ENCODE measurements at regions not wholly inside any gene's neighbourhood (a gene's known extent, or its start where the extent isn't known, plus 50 kb on each side); places are given as distances from the start of the nearest gene placed in this dataset.

- TF ChIP-seq EZH2 (IDR thresholded peaks at IDR 0.05; ENCODE audit: borderline replicate concordance, low read depth, low read length, severe bottlenecking) (no peak), CTCF (IDR thresholded peaks at IDR 0.05; ENCODE audit: borderline replicate concordance, extremely low read depth, low read length, poor library complexity, severe bottlenecking) (no peak)
- Histone ChIP-seq H3K27ac (ENCODE audit: low read length) (no peak overlapping the region), H3K79me2 (ENCODE audit: insufficient read depth, low read length) (no peaks in the 10 kb centered on the region), H4K20me1 (ENCODE audit: insufficient read depth, low read length) (no peaks in the 10 kb centered on the region), H3K4me3 (ENCODE audit: low read depth in 1 of 2, low read length in 2 of 2) (no peak overlapping the region), H3K9ac (ENCODE audit: low read depth, low read length) (no peak overlapping the region), H3K27me3 (ENCODE audit: insufficient read depth, low read length, poor library complexity) (no peaks in the 10 kb centered on the region), H2AFZ (ENCODE audit: low read depth, low read length) (no peak overlapping the region), H3K36me3 (ENCODE audit: insufficient read depth, low read length) (no peaks in the 10 kb centered on the region), H3K4me1 (ENCODE audit: insufficient read depth, low read length) (no peaks in the 10 kb centered on the region), H3K9me3 (ENCODE audit: insufficient read depth, low read length, severe bottlenecking) (no peaks in the 10 kb centered on the region), H3K4me2 (ENCODE audit: insufficient read depth, low read length) (no peak overlapping the region)
- DNase-seq (no peak), ATAC-seq (ENCODE audit: insufficient read depth, low read depth) (no peak)
These were observed 238.4 kb upstream of the CXCR4 start for GRCh38 chr2:136356125-136357006.

GRCh38 chr2:136351684-136352083 is 233.7 kb upstream of the CXCR4 start:
- TF ChIP-seq CTCF (IDR thresholded peaks at IDR 0.05; ENCODE audit: borderline replicate concordance, extremely low read depth, low read length, poor library complexity, severe bottlenecking) (no peak), EZH2 (IDR thresholded peaks at IDR 0.05; ENCODE audit: borderline replicate concordance, low read depth, low read length, severe bottlenecking) (no peak)
- Histone ChIP-seq H2AFZ (ENCODE audit: low read depth, low read length) (no peak overlapping the region), H3K9ac (ENCODE audit: low read depth, low read length) (no peak overlapping the region), H3K79me2 (ENCODE audit: insufficient read depth, low read length) (no peaks in the 10 kb centered on the region), H3K9me3 (ENCODE audit: insufficient read depth, low read length, severe bottlenecking) (peaks cover 6% of the 10 kb centered on the region), H3K4me2 (ENCODE audit: insufficient read depth, low read length) (no peak overlapping the region), H3K4me3 (ENCODE audit: low read depth in 1 of 2, low read length in 2 of 2) (no peak overlapping the region), H3K36me3 (ENCODE audit: insufficient read depth, low read length) (no peaks in the 10 kb centered on the region), H4K20me1 (ENCODE audit: insufficient read depth, low read length) (no peaks in the 10 kb centered on the region), H3K4me1 (ENCODE audit: insufficient read depth, low read length) (no peaks in the 10 kb centered on the region), H3K27ac (ENCODE audit: low read length) (no peak overlapping the region), H3K27me3 (ENCODE audit: insufficient read depth, low read length, poor library complexity) (no peaks in the 10 kb centered on the region)
- DNase-seq (no peak), ATAC-seq (ENCODE audit: insufficient read depth, low read depth) (no peak)

- Histone ChIP-seq H3K27me3 (ENCODE audit: insufficient read depth, low read length, poor library complexity) (no peaks in the 10 kb centered on the region), H3K4me3 (ENCODE audit: low read depth in 1 of 2, low read length in 2 of 2) (no peak overlapping the region), H3K9me3 (ENCODE audit: insufficient read depth, low read length, severe bottlenecking) (peaks cover 6% of the 10 kb centered on the region), H4K20me1 (ENCODE audit: insufficient read depth, low read length) (no peaks in the 10 kb centered on the region), H3K27ac (ENCODE audit: low read length) (no peak overlapping the region), H3K9ac (ENCODE audit: low read depth, low read length) (no peak overlapping the region), H3K36me3 (ENCODE audit: insufficient read depth, low read length) (no peaks in the 10 kb centered on the region), H2AFZ (ENCODE audit: low read depth, low read length) (no peak overlapping the region), H3K79me2 (ENCODE audit: insufficient read depth, low read length) (no peaks in the 10 kb centered on the region), H3K4me1 (ENCODE audit: insufficient read depth, low read length) (no peaks in the 10 kb centered on the region), H3K4me2 (ENCODE audit: insufficient read depth, low read length) (no peak overlapping the region)
- TF ChIP-seq CTCF (IDR thresholded peaks at IDR 0.05; ENCODE audit: borderline replicate concordance, extremely low read depth, low read length, poor library complexity, severe bottlenecking) = no peak
- TF ChIP-seq EZH2 (IDR thresholded peaks at IDR 0.05; ENCODE audit: borderline replicate concordance, low read depth, low read length, severe bottlenecking) = no peak
- no peak for ATAC-seq (ENCODE audit: insufficient read depth, low read depth)
- no peak for DNase-seq
These were observed 230.0 kb upstream of the CXCR4 start for GRCh38 chr2:136347981-136348380.

Measured in DND-41 (cell line).